Activated CD8-positive, alpha-beta memory T cell treated with anti-CD3 and anti-CD28 coated beads, Interleukin-2, amount 10 ng/mL, durations not matched to agents 7 days and 5 days (primary cell): ENCODE measurements at regions not wholly inside any gene's neighbourhood (a gene's known extent, or its start where the extent isn't known, plus 50 kb on each side); places are given as distances from the start of the nearest gene placed in this dataset.

Experiments
- ATAC-seq: fragments of 150-1000 bp; cut with Tn5 transposase; one replicate; pipeline ENCODE4 v1.10.0; 2021; ENCODE audit warnings: moderate library complexity
- CTCF ChIA-PET: fragments of 350-600 bp; sonication (Branson Sonifier 250); formaldehyde crosslinking; loops from one replicate; lab custom pipeline; 2021; ENCODE audit warnings: antibody characterized with exemption; lab: Charles Lee
- DNase-seq: peaks from one replicate; pipeline ENCODE4 v3.0.0-alpha.2; 2020
- H3K27ac Mint-ChIP-seq: one replicate; pipeline ENCODE4 v1.8.0; 2021; ENCODE audit warnings: mild to moderate bottlenecking, mixed read lengths
- H3K27me3 Mint-ChIP-seq: one replicate; pipeline ENCODE4 v1.8.0; 2021; ENCODE audit warnings: mixed read lengths
- H3K36me3 Mint-ChIP-seq: one replicate; pipeline ENCODE4 v1.8.0; 2021; ENCODE audit warnings: mild to moderate bottlenecking, mixed read lengths
- H3K4me1 Mint-ChIP-seq: one replicate; pipeline ENCODE4 v1.8.0; 2021; ENCODE audit warnings: mixed read lengths
- H3K4me3 Mint-ChIP-seq: one replicate; pipeline ENCODE4 v1.8.0; 2021; ENCODE audit warnings: mild to moderate bottlenecking, moderate library complexity, mixed read lengths
- H3K9me3 Mint-ChIP-seq: one replicate; pipeline ENCODE4 v1.8.0; 2022; ENCODE audit warnings: low read depth, mixed read lengths

GRCh38 chr13:104414181-104414580, 1348.0 kb upstream of the SLC10A2 start:
- DNase-seq (no peak), ATAC-seq (no peak)
- H3K36me3 Mint-ChIP-seq: no peaks in the 10 kb centered on the region
- no peaks in the 10 kb centered on the region for H3K9me3 Mint-ChIP-seq
- H3K4me3 Mint-ChIP-seq: no peak overlapping the region
- CTCF ChIA-PET: no interaction called here
- no peak overlapping the region for H3K27ac Mint-ChIP-seq
- H3K27me3 Mint-ChIP-seq: no peaks in the 10 kb centered on the region
- H3K4me1 Mint-ChIP-seq: no peaks in the 10 kb centered on the region

DNA sequence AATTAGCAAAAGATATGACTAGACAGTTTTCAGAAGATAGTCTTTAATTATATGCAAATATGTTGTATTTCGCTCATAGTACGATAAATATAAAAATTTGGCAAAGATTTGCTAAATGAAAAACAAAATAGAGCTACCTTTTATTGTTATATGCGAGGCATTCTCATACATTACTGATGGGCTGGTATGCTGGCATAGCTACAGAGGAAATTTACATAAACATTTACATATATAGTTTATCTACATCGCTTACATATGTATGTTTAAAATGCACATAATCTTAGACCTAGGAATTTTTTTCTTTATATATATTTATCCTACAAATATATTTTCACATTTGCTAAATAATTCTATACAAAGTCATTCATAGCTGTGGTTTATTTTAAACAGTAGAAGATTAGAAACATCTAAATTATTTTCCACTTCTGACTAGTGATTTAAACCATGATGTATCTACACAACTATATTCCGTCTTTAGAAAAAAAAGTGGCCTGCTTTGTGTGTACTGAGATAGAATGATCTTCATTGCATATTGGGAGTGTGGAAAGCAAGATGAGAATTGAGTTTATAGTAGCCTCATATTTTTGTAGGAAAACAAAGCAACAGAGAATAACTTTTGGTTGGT, 1345.0 kb upstream of the SLC10A2 start:
- no peak overlapping the region for H3K4me3 Mint-ChIP-seq
- H3K4me1 Mint-ChIP-seq: no peaks in the 10 kb centered on the region
- no peaks in the 10 kb centered on the region for H3K27me3 Mint-ChIP-seq
- CTCF ChIA-PET: no interaction called here
- ATAC-seq (no peak), DNase-seq (no peak)
- H3K9me3 Mint-ChIP-seq: peaks cover 3% of the 10 kb centered on the region
- no peak overlapping the region for H3K27ac Mint-ChIP-seq
- H3K36me3 Mint-ChIP-seq: no peaks in the 10 kb centered on the region

DNA sequence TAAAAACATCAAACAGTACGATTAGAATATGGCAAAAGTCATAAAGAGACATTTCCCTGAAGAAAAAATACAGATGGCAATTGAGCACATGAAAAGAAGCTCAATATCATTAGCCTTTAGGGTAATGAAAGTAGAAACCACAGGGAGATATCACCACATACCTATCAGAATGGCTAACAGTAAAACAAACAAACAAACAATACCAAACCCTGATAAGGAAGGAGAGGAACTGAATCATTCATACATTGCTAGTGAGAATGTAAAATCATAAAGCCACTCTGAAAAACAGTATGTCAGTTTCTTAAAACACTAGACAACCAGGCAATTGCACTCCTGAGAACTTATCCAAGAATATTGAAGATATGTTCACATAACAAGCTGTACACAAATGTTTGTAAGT, 1342.5 kb upstream of the SLC10A2 start:
- CTCF ChIA-PET: interaction anchor here (0.5 kb wide), 1 partner anchor 1528 kb away, joined by 3 read pairs; no protein-coding TSS in a partner anchor
- Mint-ChIP-seq H3K27ac (no peak overlapping the region), H3K27me3 (no peaks in the 10 kb centered on the region), H3K9me3 (peaks cover 3% of the 10 kb centered on the region), H3K4me1 (no peaks in the 10 kb centered on the region), H3K4me3 (no peak overlapping the region), H3K36me3 (no peaks in the 10 kb centered on the region)
- ATAC-seq: no peak
- DNase-seq: no peak

DNA sequence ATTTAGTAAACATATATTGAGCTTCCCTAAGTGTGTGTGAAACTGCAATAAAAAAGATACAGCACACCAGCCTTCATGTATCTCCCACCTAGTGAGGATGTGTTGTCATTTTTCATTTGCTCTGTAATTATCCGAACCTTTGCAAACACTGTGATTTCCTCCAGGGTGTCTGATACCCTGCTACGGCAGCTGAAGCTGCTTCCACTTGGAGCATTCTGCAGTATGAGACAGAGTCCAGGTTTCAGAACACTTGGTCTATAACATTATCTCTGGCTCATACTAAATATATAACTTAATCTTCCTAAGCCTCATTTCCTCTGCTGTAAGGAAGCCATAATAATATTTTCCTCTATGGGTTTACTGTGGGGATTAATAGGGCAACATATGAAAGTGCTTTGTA, 1338.1 kb upstream of the SLC10A2 start:
- H3K9me3 Mint-ChIP-seq: peaks cover 3% of the 10 kb centered on the region
- H3K4me1 Mint-ChIP-seq: no peaks in the 10 kb centered on the region
- H3K27me3 Mint-ChIP-seq: no peaks in the 10 kb centered on the region

DNA sequence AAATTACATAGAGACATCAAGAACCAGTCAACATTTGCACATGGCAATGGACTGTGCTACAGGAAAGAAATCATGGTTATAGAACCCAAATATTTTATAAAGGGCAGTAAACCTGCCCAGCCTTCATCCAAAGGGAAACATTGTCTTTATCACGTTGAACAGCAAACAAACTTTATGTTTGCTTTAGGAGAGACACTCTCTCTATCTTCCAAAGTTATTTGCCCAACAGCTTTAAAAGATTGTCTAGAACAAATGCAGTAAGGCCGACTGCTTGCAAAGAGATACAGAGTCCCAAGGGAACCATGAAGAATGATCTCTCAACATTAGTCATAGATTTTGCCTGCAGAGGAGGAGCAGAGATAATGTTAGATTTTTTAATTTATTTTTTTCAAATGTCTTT, 1323.5 kb upstream of the SLC10A2 start:
- Mint-ChIP-seq H3K27me3 (no peaks in the 10 kb centered on the region), H3K9me3 (peaks cover 16% of the 10 kb centered on the region), H3K27ac (no peak overlapping the region), H3K4me3 (no peak overlapping the region), H3K4me1 (no peaks in the 10 kb centered on the region), H3K36me3 (no peaks in the 10 kb centered on the region)
- DNase-seq (no peak), ATAC-seq (no peak)
- CTCF ChIA-PET: no interaction called here

More for the DNA sequence above, 1338.1 kb upstream of the SLC10A2 start:
- DNase-seq (no peak), ATAC-seq (no peak)
- Mint-ChIP-seq H3K27ac (no peak overlapping the region), H3K36me3 (no peaks in the 10 kb centered on the region), H3K4me3 (no peak overlapping the region)
- CTCF ChIA-PET: no interaction called here

DNA sequence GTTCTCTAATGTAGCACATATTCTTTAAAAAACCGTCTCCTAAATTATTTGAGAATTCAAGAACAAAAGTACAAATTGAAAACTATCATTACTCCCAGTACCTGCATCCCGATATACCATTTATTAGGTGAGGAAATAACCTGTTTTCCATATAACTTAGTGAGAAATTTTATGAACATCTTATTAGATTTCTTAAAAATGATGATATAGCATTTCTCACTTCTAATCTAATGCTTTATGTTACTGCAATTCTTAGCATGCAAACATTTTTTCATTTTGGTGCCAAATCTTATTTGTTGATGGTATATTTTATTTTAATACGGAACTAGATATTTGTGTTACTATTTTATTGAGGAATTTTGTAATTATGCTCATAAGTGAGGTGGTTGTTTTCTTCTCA, 1321.3 kb upstream of the SLC10A2 start:
- CTCF ChIA-PET: no interaction called here
- no peak for DNase-seq
- peaks cover 9% of the 10 kb centered on the region for H3K9me3 Mint-ChIP-seq
- no peaks in the 10 kb centered on the region for H3K27me3 Mint-ChIP-seq
- no peak overlapping the region for H3K4me3 Mint-ChIP-seq
- no peak overlapping the region for H3K27ac Mint-ChIP-seq
- H3K36me3 Mint-ChIP-seq: no peaks in the 10 kb centered on the region
- ATAC-seq: no peak
- H3K4me1 Mint-ChIP-seq: no peaks in the 10 kb centered on the region

DNA sequence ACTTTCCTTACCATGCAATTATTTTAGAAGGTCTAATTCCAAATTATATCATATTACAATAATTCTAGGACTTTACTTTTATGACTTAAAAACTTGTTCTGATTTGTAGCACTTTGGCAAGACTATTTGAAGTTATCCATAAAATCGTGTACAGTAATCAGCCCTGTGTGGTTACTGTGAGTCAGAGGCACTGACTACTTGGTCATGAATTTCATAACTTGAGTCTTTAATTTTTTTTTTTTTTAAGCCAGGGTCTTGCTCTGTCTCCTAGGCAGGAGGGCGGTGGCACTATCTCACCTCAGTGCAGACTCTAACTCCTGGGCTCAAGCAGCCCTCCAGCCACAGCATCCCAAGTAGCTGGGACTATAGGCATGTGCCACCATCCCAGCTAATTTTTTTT, 1319.2 kb upstream of the SLC10A2 start:
- peaks cover 6% of the 10 kb centered on the region for H3K9me3 Mint-ChIP-seq
- H3K27me3 Mint-ChIP-seq: no peaks in the 10 kb centered on the region
- no peak overlapping the region for H3K4me3 Mint-ChIP-seq
- no peaks in the 10 kb centered on the region for H3K4me1 Mint-ChIP-seq
- no peaks in the 10 kb centered on the region for H3K36me3 Mint-ChIP-seq
- no peak overlapping the region for H3K27ac Mint-ChIP-seq
- ATAC-seq: no peak
- CTCF ChIA-PET: no interaction called here
- DNase-seq: no peak

DNA sequence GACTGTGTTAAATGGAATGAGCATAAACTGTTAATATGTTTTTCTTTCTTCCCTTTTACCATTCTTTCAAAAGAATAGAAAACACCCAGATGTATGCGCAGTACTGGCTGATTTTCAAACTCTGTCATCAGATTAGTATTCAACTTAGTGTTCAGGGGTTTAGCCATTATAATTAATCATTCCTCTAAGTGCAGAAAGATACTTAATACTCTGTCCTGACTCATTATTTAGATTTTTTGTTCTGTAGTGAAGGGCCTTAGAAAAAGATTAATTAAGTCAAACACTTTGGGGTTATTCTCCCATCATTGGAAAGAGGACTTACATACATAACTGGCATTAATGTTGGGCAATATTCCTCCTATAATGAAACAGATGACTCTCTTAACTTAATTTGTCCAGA, 1316.7 kb upstream of the SLC10A2 start:
- DNase-seq (no peak), ATAC-seq (no peak)
- Mint-ChIP-seq H3K27me3 (no peaks in the 10 kb centered on the region), H3K4me3 (no peak overlapping the region), H3K4me1 (no peaks in the 10 kb centered on the region), H3K36me3 (no peaks in the 10 kb centered on the region), H3K9me3 (peaks cover 8% of the 10 kb centered on the region), H3K27ac (no peak overlapping the region)
- CTCF ChIA-PET: no interaction called here

- Mint-ChIP-seq H3K27ac (no peak overlapping the region), H3K36me3 (no peaks in the 10 kb centered on the region), H3K4me1 (no peaks in the 10 kb centered on the region), H3K4me3 (no peak overlapping the region), H3K9me3 (peaks cover 4% of the 10 kb centered on the region), H3K27me3 (no peaks in the 10 kb centered on the region)
- ATAC-seq (no peak), DNase-seq (no peak)
- CTCF ChIA-PET: no interaction called here
Measured at GRCh38 chr13:104376588-104376987, 1310.4 kb upstream of the SLC10A2 start.

DNA sequence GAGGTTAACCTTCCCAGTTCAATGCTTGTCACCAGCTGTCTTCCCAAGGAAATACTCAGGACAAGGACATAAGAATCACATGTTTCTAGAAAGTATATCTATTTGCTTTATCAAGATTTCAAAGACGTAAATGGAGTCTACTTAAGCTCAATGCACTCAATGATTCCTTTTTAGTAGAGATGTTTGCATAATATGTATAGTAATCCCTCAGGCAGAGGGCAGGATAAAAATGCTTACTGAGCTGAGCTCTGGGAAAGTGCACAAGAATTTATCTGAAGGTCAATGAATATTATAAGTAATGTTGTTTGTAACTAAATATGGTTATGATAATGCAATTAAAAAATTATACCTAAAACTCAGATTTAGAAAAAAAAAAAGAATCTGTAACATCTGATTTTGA, 1309.4 kb upstream of the SLC10A2 start:
- Mint-ChIP-seq H3K4me1 (no peaks in the 10 kb centered on the region), H3K27me3 (no peaks in the 10 kb centered on the region), H3K9me3 (peaks cover 4% of the 10 kb centered on the region), H3K27ac (no peak overlapping the region), H3K4me3 (no peak overlapping the region), H3K36me3 (no peaks in the 10 kb centered on the region)
- CTCF ChIA-PET: no interaction called here
- no peak for ATAC-seq
- no peak for DNase-seq

GRCh38 chr13:104372095-104372655, 1306.0 kb upstream of the SLC10A2 start:
- Mint-ChIP-seq H3K27me3 (no peaks in the 10 kb centered on the region), H3K9me3 (no peaks in the 10 kb centered on the region), H3K4me3 (no peak overlapping the region), H3K4me1 (no peaks in the 10 kb centered on the region), H3K27ac (no peak overlapping the region), H3K36me3 (no peaks in the 10 kb centered on the region)
- CTCF ChIA-PET: no interaction called here
- DNase-seq (no peak), ATAC-seq (no peak)

DNA sequence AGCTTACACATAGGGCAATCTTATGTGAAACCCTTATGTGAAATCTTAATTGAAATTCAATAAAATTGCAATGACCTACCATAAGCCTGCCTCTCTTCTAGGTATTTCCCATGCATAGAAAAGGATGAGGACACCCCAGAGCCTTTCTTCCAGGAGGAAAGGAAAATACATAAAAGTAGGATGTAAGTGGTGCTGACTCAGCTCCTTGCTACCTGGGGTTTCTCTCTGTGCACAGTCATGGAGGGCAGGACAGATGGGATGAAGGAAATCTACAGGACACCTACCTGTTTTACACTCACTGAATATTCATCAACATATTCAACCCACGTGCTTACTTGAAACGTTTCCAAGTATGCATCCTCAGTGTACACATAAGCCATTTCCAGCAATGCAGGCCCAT, 1299.2 kb upstream of the SLC10A2 start:
- Mint-ChIP-seq H3K9me3 (no peaks in the 10 kb centered on the region), H3K4me3 (no peak overlapping the region), H3K4me1 (no peaks in the 10 kb centered on the region), H3K36me3 (no peaks in the 10 kb centered on the region), H3K27ac (no peak overlapping the region), H3K27me3 (no peaks in the 10 kb centered on the region)
- CTCF ChIA-PET: no interaction called here
- ATAC-seq: no peak
- DNase-seq: no peak

- H3K27me3 Mint-ChIP-seq: no peaks in the 10 kb centered on the region
- no peaks in the 10 kb centered on the region for H3K4me1 Mint-ChIP-seq
- H3K9me3 Mint-ChIP-seq: peaks cover 10% of the 10 kb centered on the region
- CTCF ChIA-PET: no interaction called here
- no peak for DNase-seq
- ATAC-seq: no peak
- H3K4me3 Mint-ChIP-seq: no peak overlapping the region
- no peak overlapping the region for H3K27ac Mint-ChIP-seq
- no peaks in the 10 kb centered on the region for H3K36me3 Mint-ChIP-seq
Measured at GRCh38 chr13:104357672-104358354, 1291.6 kb upstream of the SLC10A2 start.

DNA sequence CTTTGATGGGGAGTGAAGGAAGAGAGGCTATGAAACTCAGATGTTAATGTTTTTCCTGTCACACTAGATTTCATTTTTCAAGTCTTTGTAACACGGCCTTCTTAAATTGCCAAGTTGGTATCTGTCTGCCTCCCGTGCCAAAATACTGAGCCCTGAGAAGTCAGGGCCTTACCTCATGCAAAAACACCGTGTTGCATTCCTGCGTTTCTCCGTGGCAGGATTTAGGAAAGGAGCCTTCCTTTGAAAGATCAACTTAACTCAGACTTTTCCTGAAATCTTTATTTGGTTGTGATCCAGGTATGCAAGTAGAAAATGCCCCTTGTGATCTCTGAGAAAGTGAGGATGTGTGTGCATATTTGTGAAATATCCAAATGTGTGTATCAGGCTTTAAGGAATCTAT, 1291.0 kb upstream of the SLC10A2 start:
- ATAC-seq: no peak
- peaks cover 13% of the 10 kb centered on the region for H3K9me3 Mint-ChIP-seq
- H3K27ac Mint-ChIP-seq: no peak overlapping the region
- H3K36me3 Mint-ChIP-seq: no peaks in the 10 kb centered on the region
- H3K4me1 Mint-ChIP-seq: no peaks in the 10 kb centered on the region
- no peak for DNase-seq
- H3K4me3 Mint-ChIP-seq: no peak overlapping the region
- CTCF ChIA-PET: no interaction called here
- no peaks in the 10 kb centered on the region for H3K27me3 Mint-ChIP-seq
